ENCODE measurements at regions not wholly inside any gene's neighbourhood (a gene's known extent, or its start where the extent isn't known, plus 50 kb on each side); places are given as distances from the start of the nearest gene placed in this dataset.

- H3K27me3 ChIP-seq = no peaks in the 10 kb centered on the region
- H3K36me3 ChIP-seq = no peaks in the 10 kb centered on the region
- no peak for DNase-seq (ENCODE audit: low read depth in 1 of 2, low spot score in 1 of 2)
- H3K9me3 ChIP-seq (ENCODE audit: low read depth) = no peaks in the 10 kb centered on the region
- TF ChIP-seq CTCF (IDR thresholded peaks at IDR 0.05; ENCODE audit: low read depth, low read length) = no peak
- peaks cover 18% of the 10 kb centered on the region for H3K4me1 ChIP-seq (ENCODE audit: low read depth)
- H3K27ac ChIP-seq = no peak overlapping the region
- no peak overlapping the region for H3K4me3 ChIP-seq
Observed at GRCh38 chrX:40470830-40471429, 109.8 kb upstream of the ATP6AP2 start.

GRCh38 chrX:40469316-40469715 lies 111.5 kb upstream of the ATP6AP2 start:
- H3K9me3 ChIP-seq (ENCODE audit: low read depth) = no peaks in the 10 kb centered on the region
- no peak for DNase-seq (ENCODE audit: low read depth in 1 of 2, low spot score in 1 of 2)
- TF ChIP-seq CTCF (IDR thresholded peaks at IDR 0.05; ENCODE audit: low read depth, low read length) = no peak
- H3K27me3 ChIP-seq = no peaks in the 10 kb centered on the region
- no peak overlapping the region for H3K4me3 ChIP-seq
- H3K36me3 ChIP-seq = no peaks in the 10 kb centered on the region
- no peak overlapping the region for H3K27ac ChIP-seq
- peaks cover 12% of the 10 kb centered on the region for H3K4me1 ChIP-seq (ENCODE audit: low read depth)

GRCh38 chrX:40468033-40468846 lies 112.5 kb upstream of the ATP6AP2 start:
- Histone ChIP-seq H3K4me3 (no peak overlapping the region), H3K4me1 (ENCODE audit: low read depth) (peaks cover 12% of the 10 kb centered on the region), H3K27ac (peak overlapping the region; percentile 65), H3K9me3 (ENCODE audit: low read depth) (no peaks in the 10 kb centered on the region), H3K27me3 (no peaks in the 10 kb centered on the region), H3K36me3 (no peaks in the 10 kb centered on the region)
- peak; percentile 81 to 85 for DNase-seq (ENCODE audit: low read depth in 1 of 2, low spot score in 1 of 2)
- peak; percentile 44 for TF ChIP-seq CTCF (IDR thresholded peaks at IDR 0.05; ENCODE audit: low read depth, low read length)

- no peak for DNase-seq (ENCODE audit: low read depth in 1 of 2, low spot score in 1 of 2)
- H3K9me3 ChIP-seq (ENCODE audit: low read depth) = no peaks in the 10 kb centered on the region
- H3K4me1 ChIP-seq (ENCODE audit: low read depth) = peaks cover 12% of the 10 kb centered on the region
- H3K27me3 ChIP-seq = no peaks in the 10 kb centered on the region
- no peak overlapping the region for H3K4me3 ChIP-seq
- TF ChIP-seq CTCF (IDR thresholded peaks at IDR 0.05; ENCODE audit: low read depth, low read length) = no peak
- H3K36me3 ChIP-seq = no peaks in the 10 kb centered on the region
- no peak overlapping the region for H3K27ac ChIP-seq
Observed at GRCh38 chrX:40467454-40467853, 113.3 kb upstream of the ATP6AP2 start.

- DNase-seq (ENCODE audit: low read depth in 1 of 2, low spot score in 1 of 2) = peak in 1 of 2 donors; percentile 56
- Histone ChIP-seq H3K27ac (no peak overlapping the region), H3K36me3 (no peaks in the 10 kb centered on the region), H3K4me3 (no peak overlapping the region), H3K27me3 (no peaks in the 10 kb centered on the region), H3K9me3 (ENCODE audit: low read depth) (no peaks in the 10 kb centered on the region), H3K4me1 (ENCODE audit: low read depth) (peaks cover 9% of the 10 kb centered on the region)
- TF ChIP-seq CTCF (IDR thresholded peaks at IDR 0.05; ENCODE audit: low read depth, low read length) = no peak
Observed at GRCh38 chrX:40465735-40466551, 114.8 kb upstream of the ATP6AP2 start.

Measured in cardiac muscle cell (in vitro differentiated cells and primary cell).